ENCODE measurements at regions not wholly inside any gene's neighbourhood (a gene's known extent, or its start where the extent isn't known, plus 50 kb on each side); places are given as distances from the start of the nearest gene placed in this dataset.

GRCh38 chr5:169411786-169412430 is 111.0 kb upstream of the SLIT3 start:
- no TSS peak for BruUV-seq (replicated peaks)
- H3K79me2 ChIP-seq (ENCODE audit: control insufficient read depth, insufficient read depth, low read length), result no peaks in the 10 kb centered on the region
- H2AFZ ChIP-seq (ENCODE audit: low read depth, low read length), result no peak overlapping the region
- DNase-seq (ENCODE audit: low read depth, low spot score) (no peak), FAIRE-seq (no peak)
- H4K20me1 ChIP-seq (replicated peaks; ENCODE audit: control insufficient read depth, extremely low read depth, insufficient read depth, low read length), result no peaks in the 10 kb centered on the region
- H3K9me3 ChIP-seq (replicated peaks; ENCODE audit: control insufficient read depth, insufficient read depth, low read length), result no peaks in the 10 kb centered on the region
- POLR2A ChIA-PET, result no interaction called here
- no peaks in the 10 kb centered on the region for H3K36me3 ChIP-seq (ENCODE audit: control insufficient read depth in 2 of 2, extremely low read depth in 1 of 2, insufficient read depth in 2 of 2, low read length in 2 of 2)
- no peak for TF ChIP-seq GATA2 (IDR thresholded peaks at IDR 0.05; ENCODE audit: insufficient read depth, insufficient read length, low read depth, low read length)
- no peak for TF ChIP-seq CTCF (IDR thresholded peaks at IDR 0.05; ENCODE audit: extremely low read depth in 1 of 2, insufficient read depth in 1 of 2, low read depth in 1 of 2, low read length in 2 of 2)
- no peak for TF ChIP-seq POLR2AphosphoS5 (IDR thresholded peaks at IDR 0.05; ENCODE audit: insufficient read depth, low read depth, low read length)
- no peak for TF ChIP-seq MAX (IDR thresholded peaks at IDR 0.05; ENCODE audit: insufficient read depth, insufficient read length)
- TF ChIP-seq FOS (IDR thresholded peaks at IDR 0.05; ENCODE audit: borderline replicate concordance, insufficient read depth, low read length), result no peak
- no peak for TF ChIP-seq POLR2A (IDR thresholded peaks at IDR 0.05; ENCODE audit: low read depth, low read length)
- TF ChIP-seq MYC (IDR thresholded peaks at IDR 0.05; ENCODE audit: low read depth, low read length), result no peak
- no peak for TF ChIP-seq EZH2 (IDR thresholded peaks at IDR 0.05; ENCODE audit: borderline replicate concordance, low read depth, low read length, severe bottlenecking)
- no peak for TF ChIP-seq JUN (IDR thresholded peaks at IDR 0.05; ENCODE audit: borderline replicate concordance, insufficient read depth, insufficient read length, low read depth)
- H3K27ac ChIP-seq (ENCODE audit: insufficient read depth, low read depth, low read length), result no peak overlapping the region
- no peak overlapping the region for H3K4me3 ChIP-seq (replicated peaks in 1 of 3; ENCODE audit: insufficient read depth in 1 of 3, low read depth in 1 of 3, low read length in 3 of 3)
- no peak overlapping the region for H3K9ac ChIP-seq (replicated peaks; ENCODE audit: extremely low read depth, insufficient read depth, low read length)
- no peaks in the 10 kb centered on the region for H3K9me1 ChIP-seq (replicated peaks; ENCODE audit: control insufficient read depth, extremely low read depth, insufficient read depth, low read length)
- no peak overlapping the region for H3K4me2 ChIP-seq (ENCODE audit: insufficient read depth, low read length)
- H3K27me3 ChIP-seq (ENCODE audit: control insufficient read depth in 2 of 2, insufficient read depth in 2 of 2, low read length in 2 of 2), result no peaks in the 10 kb centered on the region
- CTCF ChIA-PET, result interaction anchor here (0.9 kb wide), 1 partner anchor 12 kb away, joined by 3 read pairs; no protein-coding TSS in a partner anchor
- intact Hi-C loops (cut with micrococcal nuclease), result no loop called here
- dilution Hi-C loops (cut with MboI; ENCODE audit: extremely low pct_ligation_motif_present, low sequenced_read_pairs), result no loop called here
- H3K4me1 ChIP-seq (ENCODE audit: control insufficient read depth, extremely low read depth, insufficient read depth, low read length), result no peaks in the 10 kb centered on the region

All from endothelial cell of umbilical vein (primary cell).